ENCODE measurements at regions not wholly inside any gene's neighbourhood (a gene's known extent, or its start where the extent isn't known, plus 50 kb on each side); places are given as distances from the start of the nearest gene placed in this dataset.

- Histone ChIP-seq H3K9ac (ENCODE audit: low read length) (no peak overlapping the region), H3K9me3 (replicated peaks; ENCODE audit: insufficient read depth, low read length) (no peaks in the 10 kb centered on the region)
These were observed 347.2 kb upstream of the DLGAP1 start for GRCh38 chr18:4802296-4802695.

GRCh38 chr18:4801151-4801550 lies 346.0 kb upstream of the DLGAP1 start:
- Histone ChIP-seq H4K20me1 (ENCODE audit: insufficient read depth, low read length) (no peaks in the 10 kb centered on the region), H3K79me2 (ENCODE audit: low read length) (no peaks in the 10 kb centered on the region)
- TF ChIP-seq EZH2 (optimal IDR thresholded peaks at IDR 0.05; ENCODE audit: low read depth, low read length) (no peak), EZH2phosphoT487 (IDR thresholded peaks at IDR 0.05; ENCODE audit: low read length) (no peak), CTCF (IDR thresholded peaks at IDR 0.05; ENCODE audit: low read length) (no peak)

More at GRCh38 chr18:4802296-4802695, 347.2 kb upstream of the DLGAP1 start:
- Histone ChIP-seq H3K4me2 (ENCODE audit: low read depth, low read length) (no peak overlapping the region), H3F3A (ENCODE audit: insufficient read depth, low read length) (no peaks in the 10 kb centered on the region), H4K20me1 (ENCODE audit: insufficient read depth, low read length) (no peaks in the 10 kb centered on the region), H3K36me3 (replicated peaks; ENCODE audit: insufficient read depth, low read length) (no peaks in the 10 kb centered on the region), H3K9me2 (replicated peaks; ENCODE audit: insufficient read depth, low read length) (no peaks in the 10 kb centered on the region; the same call in 1 of the 2 replicates), H3K27me3 (replicated peaks; ENCODE audit: insufficient read depth, low read length) (no peaks in the 10 kb centered on the region), H2AFZ (ENCODE audit: low read length) (no peak overlapping the region), H3K79me2 (ENCODE audit: low read length) (no peaks in the 10 kb centered on the region), H3K4me1 (ENCODE audit: low read length) (no peaks in the 10 kb centered on the region), H3K4me3 (ENCODE audit: low read length) (no peak overlapping the region), H3K27ac (ENCODE audit: low read length) (no peak overlapping the region)
- DNase-seq, result no peak
- TF ChIP-seq CTCF (IDR thresholded peaks at IDR 0.05; ENCODE audit: low read length), result no peak
- no peak for TF ChIP-seq EZH2phosphoT487 (IDR thresholded peaks at IDR 0.05; ENCODE audit: low read length)
- no peak for TF ChIP-seq EZH2 (optimal IDR thresholded peaks at IDR 0.05; ENCODE audit: low read depth, low read length)

GRCh38 chr18:4797002-4797685 lies 342.0 kb upstream of the DLGAP1 start:
- no peaks in the 10 kb centered on the region for H3K79me2 ChIP-seq (ENCODE audit: low read length)

More at GRCh38 chr18:4801151-4801550, 346.0 kb upstream of the DLGAP1 start:
- Histone ChIP-seq H3K4me1 (ENCODE audit: low read length) (no peaks in the 10 kb centered on the region), H3K9me3 (replicated peaks; ENCODE audit: insufficient read depth, low read length) (no peaks in the 10 kb centered on the region), H2AFZ (ENCODE audit: low read length) (no peak overlapping the region), H3K4me2 (ENCODE audit: low read depth, low read length) (no peak overlapping the region), H3K27ac (ENCODE audit: low read length) (no peak overlapping the region), H3K9ac (ENCODE audit: low read length) (no peak overlapping the region), H3K27me3 (replicated peaks; ENCODE audit: insufficient read depth, low read length) (no peaks in the 10 kb centered on the region), H3F3A (ENCODE audit: insufficient read depth, low read length) (no peaks in the 10 kb centered on the region), H3K36me3 (replicated peaks; ENCODE audit: insufficient read depth, low read length) (no peaks in the 10 kb centered on the region), H3K4me3 (ENCODE audit: low read length) (no peak overlapping the region), H3K9me2 (replicated peaks; ENCODE audit: insufficient read depth, low read length) (no peaks in the 10 kb centered on the region; the same call in 1 of the 2 replicates)
- DNase-seq, result no peak

More at GRCh38 chr18:4797002-4797685, 342.0 kb upstream of the DLGAP1 start:
- H3K4me3 ChIP-seq (ENCODE audit: low read length), result no peak overlapping the region
- H3K9ac ChIP-seq (ENCODE audit: low read length), result no peak overlapping the region
- H3F3A ChIP-seq (ENCODE audit: insufficient read depth, low read length), result no peaks in the 10 kb centered on the region
- no peaks in the 10 kb centered on the region for H4K20me1 ChIP-seq (ENCODE audit: insufficient read depth, low read length)
- H3K27ac ChIP-seq (ENCODE audit: low read length), result no peak overlapping the region
- no peaks in the 10 kb centered on the region for H3K36me3 ChIP-seq (replicated peaks; ENCODE audit: insufficient read depth, low read length)
- no peaks in the 10 kb centered on the region for H3K4me1 ChIP-seq (ENCODE audit: low read length)
- H3K27me3 ChIP-seq (replicated peaks; ENCODE audit: insufficient read depth, low read length), result no peaks in the 10 kb centered on the region
- no peak overlapping the region for H2AFZ ChIP-seq (ENCODE audit: low read length)
- H3K4me2 ChIP-seq (ENCODE audit: low read depth, low read length), result no peak overlapping the region
- TF ChIP-seq EZH2 (optimal IDR thresholded peaks at IDR 0.05; ENCODE audit: low read depth, low read length) (no peak), CTCF (IDR thresholded peaks at IDR 0.05; ENCODE audit: low read length) (no peak), EZH2phosphoT487 (IDR thresholded peaks at IDR 0.05; ENCODE audit: low read length) (no peak)
- H3K9me2 ChIP-seq (replicated peaks; ENCODE audit: insufficient read depth, low read length), result no peaks in the 10 kb centered on the region; the same call in 1 of the 2 replicates
- DNase-seq, result no peak
- H3K9me3 ChIP-seq (replicated peaks; ENCODE audit: insufficient read depth, low read length), result no peaks in the 10 kb centered on the region
